Immature natural killer cell (primary cell): ENCODE measurements at regions not wholly inside any gene's neighbourhood (a gene's known extent, or its start where the extent isn't known, plus 50 kb on each side); places are given as distances from the start of the nearest gene placed in this dataset.
"Not testable (repeated sequence)": the region's sequence is repeated elsewhere in the genome, so short reads cannot be mapped to it uniquely, and the experiment has no call there.

Experiments
- DNase-seq, 3 donors: peaks; one replicate each; pipeline ENCODE4 v3.0.0; 2022; ENCODE audit warnings: mixed read lengths in 1 of 3
- H3K27ac Mint-ChIP-seq, 6 donors: one replicate each; pipeline ENCODE4 v1.8.0; 2020; ENCODE audit warnings: mixed read lengths in 6 of 6, mild to moderate bottlenecking in 5 of 6, inconsistent platforms in 4 of 6, moderate library complexity in 3 of 6
- H3K27me3 Mint-ChIP-seq, 3 donors: one replicate each; pipeline ENCODE4 v1.8.0; 2020 to 2021; ENCODE audit warnings: low read depth in 3 of 3, mild to moderate bottlenecking in 3 of 3, mixed read lengths in 3 of 3, moderate library complexity in 3 of 3, inconsistent platforms in 1 of 3
- H3K36me3 Mint-ChIP-seq, 3 donors: one replicate each; pipeline ENCODE4 v1.8.0; 2020; ENCODE audit warnings: mixed read lengths in 3 of 3, inconsistent platforms in 2 of 3, mild to moderate bottlenecking in 2 of 3
- H3K4me1 Mint-ChIP-seq, 2 donors: one replicate each; pipeline ENCODE4 v1.8.0; 2020; ENCODE audit warnings: inconsistent platforms in 2 of 2, mild to moderate bottlenecking in 2 of 2, mixed read lengths in 2 of 2, moderate library complexity in 1 of 2
- H3K4me3 Mint-ChIP-seq, 5 donors: one replicate each; pipeline ENCODE4 v1.8.0; 2020; ENCODE audit warnings: mild to moderate bottlenecking in 5 of 5, mixed read lengths in 5 of 5, inconsistent platforms in 3 of 5, moderate library complexity in 3 of 5
- H3K9me3 Mint-ChIP-seq, 6 donors: one replicate each; pipeline ENCODE4 v1.8.0; 2020; ENCODE audit warnings: mild to moderate bottlenecking in 6 of 6, mixed read lengths in 6 of 6, inconsistent platforms in 4 of 6, moderate library complexity in 3 of 6

DNA sequence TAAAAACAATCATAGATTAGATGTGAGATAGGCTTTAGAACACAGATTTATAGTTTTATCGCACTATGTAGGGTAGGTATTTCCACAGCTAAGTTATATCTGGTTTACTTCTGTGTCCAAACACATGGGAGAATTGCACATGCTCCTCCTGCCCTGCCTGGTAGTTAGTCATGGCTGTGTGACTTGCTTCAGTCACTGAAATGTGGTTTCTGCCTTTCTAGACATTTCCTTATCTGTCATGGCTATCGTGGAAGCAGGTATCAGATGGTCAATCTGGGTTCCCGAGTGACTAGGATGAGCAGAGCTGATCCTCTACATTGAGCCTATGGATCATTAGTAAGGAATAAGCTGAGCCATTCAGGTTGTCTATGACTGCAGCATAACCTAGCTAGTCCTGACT lies 117.8 kb upstream of the GMDS start:
- no peaks in the 10 kb centered on the region for H3K4me1 Mint-ChIP-seq
- peaks cover 0 to 3% (median 0%) of the 10 kb centered on the region in 3 donors for H3K27me3 Mint-ChIP-seq
- no peak overlapping the region for H3K27ac Mint-ChIP-seq
- H3K9me3 Mint-ChIP-seq = no peaks in the 10 kb centered on the region
- peaks cover 7 to 27% (median 14%) of the 10 kb centered on the region in 3 donors for H3K36me3 Mint-ChIP-seq
- no peak overlapping the region for H3K4me3 Mint-ChIP-seq
- DNase-seq = no peak

DNA sequence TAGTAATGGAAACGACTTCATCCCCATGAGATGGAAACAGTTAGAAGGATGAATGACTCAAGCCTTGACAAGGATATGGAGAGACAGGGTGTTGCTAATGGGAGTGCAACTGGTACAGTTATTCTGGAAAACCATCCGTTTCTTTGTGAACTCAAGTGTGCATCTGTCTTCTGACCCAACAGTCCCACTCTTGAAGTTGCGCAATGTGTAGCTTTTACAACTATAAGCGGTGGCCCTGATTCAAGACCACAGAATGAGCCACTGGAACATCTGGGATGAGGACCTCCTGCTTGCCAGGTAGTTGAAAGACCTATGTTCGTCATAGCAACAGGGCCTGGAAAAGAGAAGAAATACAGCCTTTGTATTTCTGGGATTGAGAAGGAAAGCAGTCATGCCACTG lies 115.8 kb upstream of the GMDS start:
- Mint-ChIP-seq H3K27ac (no peak overlapping the region), H3K9me3 (no peaks in the 10 kb centered on the region), H3K27me3 (peaks cover 0 to 3% (median 0%) of the 10 kb centered on the region in 3 donors), H3K4me1 (no peaks in the 10 kb centered on the region), H3K36me3 (peaks cover 7 to 27% (median 14%) of the 10 kb centered on the region in 3 donors), H3K4me3 (no peak overlapping the region)
- no peak for DNase-seq

DNA sequence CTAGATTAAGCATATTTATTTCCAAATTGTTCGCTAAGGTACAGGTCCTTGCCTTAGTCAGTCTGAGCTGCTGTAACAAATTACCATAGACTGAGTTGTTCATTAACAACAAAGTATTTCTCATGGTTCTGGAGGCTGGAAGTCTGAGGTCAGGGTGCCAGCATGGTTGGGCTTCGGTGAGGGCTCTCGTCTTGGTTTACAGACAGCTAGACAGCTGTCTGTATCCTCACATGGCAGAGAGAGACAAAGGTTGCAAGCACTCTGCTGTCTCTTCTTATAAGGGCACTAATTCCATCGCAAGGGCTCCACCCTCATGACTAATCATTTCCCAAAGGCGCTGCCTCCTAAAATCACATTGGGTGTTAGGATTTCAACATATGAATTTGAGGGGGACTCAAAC lies 115.3 kb upstream of the GMDS start:
- H3K4me3 Mint-ChIP-seq = no peak overlapping the region
- no peaks in the 10 kb centered on the region for H3K9me3 Mint-ChIP-seq
- H3K36me3 Mint-ChIP-seq = peaks cover 7 to 27% (median 14%) of the 10 kb centered on the region in 3 donors
- H3K27me3 Mint-ChIP-seq = no peaks in the 10 kb centered on the region
- no peaks in the 10 kb centered on the region for H3K4me1 Mint-ChIP-seq
- no peak for DNase-seq
- H3K27ac Mint-ChIP-seq = no peak overlapping the region

DNA sequence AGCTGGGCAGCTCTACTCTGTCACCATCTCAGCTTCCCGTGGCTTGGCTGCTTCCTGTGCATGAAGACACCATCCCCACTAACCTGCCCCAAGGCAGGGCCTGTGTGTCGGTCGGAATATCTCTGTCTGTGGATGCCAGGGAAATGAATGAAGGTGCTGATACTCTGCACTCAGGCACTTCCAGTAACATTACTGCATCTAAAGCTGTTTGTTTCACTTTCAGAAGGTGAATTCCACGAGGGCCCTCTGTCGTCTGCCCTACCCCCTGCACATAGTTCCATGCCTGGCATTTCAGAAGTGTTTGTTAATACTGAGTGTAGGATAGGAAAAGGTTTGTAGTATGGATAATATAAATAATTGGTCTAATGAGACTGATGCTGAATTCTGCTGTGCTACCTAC lies 114.7 kb upstream of the GMDS start:
- Mint-ChIP-seq H3K9me3 (no peaks in the 10 kb centered on the region), H3K27me3 (no peaks in the 10 kb centered on the region), H3K36me3 (peaks cover 7 to 27% (median 14%) of the 10 kb centered on the region in 3 donors), H3K4me1 (no peaks in the 10 kb centered on the region), H3K4me3 (no peak overlapping the region), H3K27ac (no peak overlapping the region)
- DNase-seq = no peak

DNA sequence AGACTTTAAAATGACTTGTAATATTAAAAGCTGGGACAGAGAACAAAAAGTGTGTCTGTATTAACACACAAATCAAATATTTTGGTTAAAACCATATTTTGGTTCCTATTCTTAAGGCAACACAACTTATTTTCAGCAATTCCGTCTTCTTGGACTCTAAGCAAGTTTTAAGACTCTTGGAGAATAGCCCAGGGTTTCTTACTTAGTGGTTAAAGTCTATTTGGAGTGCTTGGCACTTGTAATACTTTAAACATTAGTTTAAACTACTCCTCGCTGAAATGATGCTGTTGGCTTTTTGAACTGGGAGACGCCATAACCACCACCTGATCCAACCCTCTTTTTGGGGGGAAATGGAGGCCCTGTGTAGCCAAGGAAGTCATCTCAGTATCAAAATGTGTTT lies 109.7 kb upstream of the GMDS start:
- H3K4me1 Mint-ChIP-seq = no peaks in the 10 kb centered on the region
- no peak overlapping the region for H3K4me3 Mint-ChIP-seq
- H3K27me3 Mint-ChIP-seq = no peaks in the 10 kb centered on the region
- H3K9me3 Mint-ChIP-seq = no peaks in the 10 kb centered on the region
- H3K27ac Mint-ChIP-seq = no peak overlapping the region
- H3K36me3 Mint-ChIP-seq = peaks cover 4 to 5% (median 4%) of the 10 kb centered on the region in 3 donors
- DNase-seq = no peak

DNA sequence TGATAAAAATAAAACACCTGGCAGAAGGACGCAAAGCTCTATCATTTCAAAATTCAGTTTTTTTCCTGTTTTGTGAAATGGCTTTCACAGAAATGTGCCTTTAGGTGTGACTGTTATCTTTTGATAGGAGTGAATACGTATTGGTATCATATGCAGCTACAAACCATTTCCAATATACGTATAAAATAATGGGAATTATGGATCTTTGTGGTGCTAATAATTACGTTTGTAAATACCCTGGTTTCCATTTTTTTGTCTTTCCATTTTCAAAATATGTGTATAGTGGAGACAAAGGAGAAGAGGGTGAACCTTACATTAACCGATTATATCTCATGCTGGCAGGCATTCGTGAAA lies 108.7 kb upstream of the GMDS start:
- Mint-ChIP-seq H3K27me3 (no peaks in the 10 kb centered on the region), H3K27ac (no peak overlapping the region), H3K36me3 (no peaks in the 10 kb centered on the region), H3K4me3 (no peak overlapping the region), H3K4me1 (no peaks in the 10 kb centered on the region), H3K9me3 (no peaks in the 10 kb centered on the region)
- no peak for DNase-seq

DNA sequence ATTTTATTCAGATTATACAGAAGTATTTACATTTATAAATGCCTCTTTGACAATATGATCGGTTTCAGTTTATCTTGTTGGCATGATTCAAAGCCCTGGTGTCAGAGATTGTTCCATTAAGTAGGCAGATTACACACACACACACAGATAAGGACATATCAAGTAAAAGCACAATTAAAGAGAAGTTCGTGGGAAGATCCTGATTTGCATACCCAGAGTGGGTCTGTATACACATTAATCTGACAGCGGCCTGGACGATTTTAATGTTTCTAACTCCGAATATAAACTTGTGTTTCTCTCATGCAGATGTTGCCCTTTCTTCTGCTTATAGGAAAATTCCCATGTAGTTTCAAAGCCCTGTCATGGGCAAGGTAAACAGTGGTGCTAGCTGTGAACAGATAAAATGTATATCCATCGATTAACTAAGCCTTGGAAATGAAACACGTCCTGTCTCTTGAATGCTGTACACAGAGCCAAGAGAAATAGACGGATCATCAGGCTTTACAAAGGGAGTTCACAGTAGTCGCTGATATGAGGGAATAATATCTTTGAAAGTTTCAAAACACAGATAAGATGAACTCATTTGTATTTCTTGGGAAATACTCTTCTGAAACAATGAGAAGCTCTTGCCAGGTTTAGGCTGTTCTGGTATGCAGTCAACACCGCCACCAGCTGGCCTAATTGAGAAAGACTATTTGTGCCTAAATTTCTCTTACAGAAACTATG lies 108.2 kb upstream of the GMDS start:
- Mint-ChIP-seq H3K9me3 (no peaks in the 10 kb centered on the region), H3K36me3 (no peaks in the 10 kb centered on the region), H3K27ac (no peak overlapping the region), H3K27me3 (no peaks in the 10 kb centered on the region), H3K4me3 (no peak overlapping the region), H3K4me1 (no peaks in the 10 kb centered on the region)
- peak; percentile 12 to 27 (median 20) for DNase-seq

DNA sequence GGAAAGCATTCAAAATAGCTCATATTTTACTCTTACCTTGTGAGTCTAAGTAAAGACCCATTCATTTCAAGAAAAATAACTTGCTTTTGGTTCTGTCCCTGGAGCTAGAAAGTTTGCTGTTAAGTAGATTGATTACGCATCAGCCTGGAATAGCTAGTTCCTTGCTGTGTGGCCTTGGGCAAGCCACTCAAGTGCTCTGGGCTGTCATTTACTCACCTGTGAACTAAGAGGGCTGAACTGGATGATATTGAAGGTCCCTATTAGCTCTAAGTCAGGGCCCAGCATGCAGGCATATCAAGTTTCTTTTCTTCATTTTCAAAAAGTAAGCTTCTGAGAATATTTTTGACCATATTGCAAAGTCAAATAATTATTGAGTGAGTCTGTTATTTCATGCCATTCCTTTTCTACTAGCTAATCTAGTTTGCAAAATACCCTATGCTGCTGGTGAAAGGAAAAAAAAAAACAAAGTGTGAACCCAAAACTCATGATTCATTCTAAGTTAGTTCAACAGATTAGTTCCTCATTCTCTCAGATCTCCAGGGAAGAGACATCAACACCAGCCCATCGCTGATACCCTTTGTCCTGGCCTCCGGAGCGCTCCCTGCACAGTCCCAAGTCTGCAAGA lies 106.5 kb upstream of the GMDS start:
- no peaks in the 10 kb centered on the region for H3K27me3 Mint-ChIP-seq
- no peaks in the 10 kb centered on the region for H3K4me1 Mint-ChIP-seq
- no peaks in the 10 kb centered on the region for H3K9me3 Mint-ChIP-seq
- H3K27ac Mint-ChIP-seq = no peak overlapping the region
- DNase-seq = no peak
- H3K36me3 Mint-ChIP-seq = peaks cover under 1% of the 10 kb centered on the region in 3 donors
- no peak overlapping the region for H3K4me3 Mint-ChIP-seq

DNA sequence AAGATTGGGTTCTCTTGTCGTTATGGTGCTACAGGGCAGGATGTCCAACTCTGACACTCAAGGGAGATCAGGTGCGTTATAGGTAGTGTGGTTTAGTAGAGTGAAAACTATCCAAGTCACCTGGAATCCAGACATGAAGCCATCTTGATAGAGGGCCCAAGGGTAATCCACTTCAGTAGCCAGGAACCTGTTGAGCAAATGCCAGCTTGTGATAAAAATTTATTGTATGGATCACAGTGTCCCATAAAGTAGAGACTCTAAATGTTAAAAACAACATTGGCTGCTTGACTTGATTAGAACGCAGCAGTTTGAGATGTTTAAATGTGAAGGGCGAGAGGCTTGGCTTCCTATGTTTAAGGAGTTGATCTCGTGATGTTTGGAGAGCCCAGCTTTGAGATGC lies 105.7 kb upstream of the GMDS start:
- H3K36me3 Mint-ChIP-seq = peaks cover 3 to 4% (median 3%) of the 10 kb centered on the region in 3 donors
- H3K4me1 Mint-ChIP-seq = no peaks in the 10 kb centered on the region
- no peaks in the 10 kb centered on the region for H3K27me3 Mint-ChIP-seq
- no peaks in the 10 kb centered on the region for H3K9me3 Mint-ChIP-seq
- DNase-seq = no peak
- no peak overlapping the region for H3K4me3 Mint-ChIP-seq
- H3K27ac Mint-ChIP-seq = no peak overlapping the region

DNA sequence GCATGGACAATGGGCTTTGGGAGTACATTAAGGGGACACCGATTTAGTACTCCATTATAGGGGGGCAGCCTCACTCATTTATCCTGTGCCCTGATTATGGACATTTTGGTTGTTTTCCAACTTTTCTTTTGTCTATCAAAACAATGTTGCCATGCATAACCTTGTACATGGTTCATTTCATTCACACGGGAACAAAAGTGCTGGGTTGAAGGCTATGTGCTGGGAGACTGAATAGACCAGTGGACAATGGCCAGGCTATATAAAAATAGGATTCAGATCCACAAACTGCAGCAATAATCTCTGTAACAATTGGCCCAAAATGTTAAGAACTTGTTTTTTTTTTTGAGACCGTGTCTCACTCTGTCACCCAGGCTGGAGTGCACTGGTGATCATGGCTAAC lies 100.7 kb upstream of the GMDS start:
- Mint-ChIP-seq H3K4me1 (no peaks in the 10 kb centered on the region), H3K36me3 (peaks cover 4 to 12% (median 6%) of the 10 kb centered on the region in 3 donors), H3K4me3 (no peak overlapping the region), H3K9me3 (peaks cover 3 to 19% (median 9%) of the 10 kb centered on the region in 6 donors), H3K27ac (no peak overlapping the region), H3K27me3 (no peaks in the 10 kb centered on the region)
- DNase-seq = no peak

DNA sequence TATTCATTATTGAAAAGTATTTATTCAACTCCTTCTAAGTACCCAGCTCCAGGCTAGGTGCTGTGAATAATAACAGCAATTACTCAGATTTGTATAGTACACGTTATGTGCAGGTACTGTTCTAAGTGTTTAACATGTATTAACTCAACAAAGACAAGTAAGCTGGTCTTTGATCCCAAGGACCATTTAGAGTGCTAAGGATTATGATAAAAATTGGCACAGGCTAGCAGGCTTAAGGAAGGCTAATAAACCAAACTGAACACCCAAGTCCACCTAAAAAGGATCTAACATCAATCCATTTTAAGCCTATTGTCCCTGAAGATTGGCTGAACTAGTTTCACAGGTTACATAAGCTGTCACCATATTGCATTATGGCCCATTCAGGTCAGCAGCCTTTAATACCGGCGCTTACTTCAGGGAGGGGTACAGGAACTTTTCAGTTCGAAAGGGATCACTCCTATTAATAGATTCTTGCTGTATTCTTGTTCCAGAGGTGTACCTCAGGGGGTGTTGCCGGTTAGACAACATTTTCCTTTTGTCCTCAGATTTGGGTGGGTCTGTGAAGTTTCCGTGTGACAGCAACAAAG lies 99.0 kb upstream of the GMDS start:
- peaks cover 9 to 35% (median 25%) of the 10 kb centered on the region in 6 donors for H3K9me3 Mint-ChIP-seq
- H3K27ac Mint-ChIP-seq = no peak overlapping the region
- H3K4me1 Mint-ChIP-seq = no peaks in the 10 kb centered on the region
- peaks cover 4 to 23% (median 15%) of the 10 kb centered on the region in 3 donors for H3K36me3 Mint-ChIP-seq
- no peaks in the 10 kb centered on the region for H3K27me3 Mint-ChIP-seq
- no peak overlapping the region for H3K4me3 Mint-ChIP-seq
- DNase-seq = no peak

DNA sequence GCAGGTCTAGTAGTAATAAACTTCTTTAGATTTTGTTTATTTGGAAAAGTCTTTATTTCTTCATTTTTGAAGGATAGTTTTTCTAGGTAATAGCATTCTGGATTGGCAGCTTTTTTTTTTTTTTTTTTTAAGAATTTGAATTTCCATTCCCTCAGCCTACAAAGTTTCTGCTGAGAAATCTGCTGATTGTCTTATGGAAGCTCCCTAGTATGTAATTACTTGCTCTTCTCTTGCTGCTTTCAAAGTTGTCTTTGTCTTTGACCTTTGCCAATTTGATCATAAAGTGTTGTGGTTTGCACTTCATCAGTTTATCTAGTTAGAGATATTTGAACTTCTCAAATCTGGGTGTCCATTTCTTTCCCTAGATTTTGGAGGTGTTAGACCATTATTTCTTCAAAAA lies 82.2 kb upstream of the GMDS start:
- Mint-ChIP-seq H3K4me3 (no peak overlapping the region), H3K36me3 (peaks cover 63 to 72% (median 69%) of the 10 kb centered on the region in 3 donors), H3K4me1 (peaks cover 0 to 2% of the 10 kb centered on the region in 2 donors), H3K27me3 (peaks cover 0 to 1% (median 0%) of the 10 kb centered on the region in 3 donors), H3K27ac (no peak overlapping the region), H3K9me3 (peaks cover 35 to 87% (median 72%) of the 10 kb centered on the region in 6 donors)
- DNase-seq = no peak

DNA sequence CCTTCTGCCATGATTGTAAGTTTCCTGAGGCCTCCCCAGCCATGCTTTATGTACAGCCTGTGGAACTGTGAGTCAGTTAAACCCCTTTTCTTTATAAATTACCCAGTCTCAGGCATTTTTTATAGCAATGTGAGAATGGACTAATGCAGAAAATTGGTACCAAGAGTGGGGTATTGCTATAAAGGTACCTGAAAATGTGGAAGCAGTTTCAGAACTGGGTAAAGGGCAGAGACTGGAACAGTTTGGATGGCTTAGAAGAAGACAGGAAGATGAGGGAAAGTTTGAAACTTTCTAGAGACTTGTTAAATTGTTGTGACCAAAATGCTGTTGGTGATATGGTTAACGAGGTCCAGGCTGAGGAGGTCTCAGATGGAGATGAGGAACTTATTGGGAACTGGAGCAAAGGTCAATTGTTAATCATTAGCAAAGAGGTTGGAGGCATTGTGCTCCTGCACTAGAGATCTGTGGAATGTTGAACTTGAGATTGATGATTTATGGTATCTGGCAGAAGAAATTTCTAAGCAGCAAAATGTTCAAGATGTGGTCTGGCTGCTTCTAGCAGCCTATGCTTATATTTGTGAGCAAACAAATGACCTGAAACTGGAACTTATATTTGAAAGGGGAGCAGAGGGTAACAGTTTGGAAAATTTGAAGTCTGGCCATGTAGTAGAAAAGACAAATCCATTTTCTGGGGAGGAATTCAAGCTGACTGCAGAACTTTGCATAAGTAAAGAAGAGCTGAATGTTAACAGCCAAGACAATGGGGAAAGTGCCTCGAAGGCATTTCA lies 79.0 kb upstream of the GMDS start:
- peaks cover 30 to 81% (median 64%) of the 10 kb centered on the region in 6 donors for H3K9me3 Mint-ChIP-seq
- no peak overlapping the region for H3K27ac Mint-ChIP-seq
- DNase-seq = no peak
- H3K4me3 Mint-ChIP-seq = no peak overlapping the region
- H3K4me1 Mint-ChIP-seq = peaks cover 0 to 2% of the 10 kb centered on the region in 2 donors
- H3K27me3 Mint-ChIP-seq = peaks cover 0 to 3% (median 0%) of the 10 kb centered on the region in 3 donors
- peaks cover 63 to 64% (median 63%) of the 10 kb centered on the region in 3 donors for H3K36me3 Mint-ChIP-seq

DNA sequence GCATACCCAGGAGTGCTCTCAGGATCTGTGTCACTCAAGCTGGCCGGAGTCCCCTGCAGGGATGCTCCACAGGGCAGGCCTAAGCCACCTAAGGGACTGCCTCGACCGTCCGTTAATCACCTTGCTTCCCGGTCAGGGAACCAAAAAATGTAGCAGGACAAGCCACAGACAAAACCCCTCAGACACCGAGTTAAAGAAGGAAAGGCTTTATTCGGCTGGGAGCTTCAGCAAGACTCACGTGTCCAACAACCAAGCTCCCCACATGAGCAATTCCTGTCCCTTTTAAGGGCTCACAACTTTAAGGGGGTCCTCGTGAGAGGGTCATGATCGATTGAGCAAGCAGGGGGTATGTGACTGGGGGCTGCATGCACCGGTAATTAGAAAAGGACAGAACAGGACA lies 72.1 kb upstream of the GMDS start:
- not testable (repeated sequence) for H3K4me1 Mint-ChIP-seq, H3K27me3 Mint-ChIP-seq, DNase-seq, H3K27ac Mint-ChIP-seq, H3K4me3 Mint-ChIP-seq
- Mint-ChIP-seq H3K9me3 (peaks cover 5 to 32% (median 10%) of the 10 kb centered on the region in 6 donors), H3K36me3 (peaks cover 22 to 44% (median 37%) of the 10 kb centered on the region in 3 donors)
